Neural progenitor cell (in vitro differentiated cells): ENCODE measurements at regions not wholly inside any gene's neighbourhood (a gene's known extent, or its start where the extent isn't known, plus 50 kb on each side); places are given as distances from the start of the nearest gene placed in this dataset.

ENCODE experiments used
- CTCF ChIP-seq: fragments of 200-600 bp; sonication (generic); IDR thresholded peaks from 2 replicates; pipeline ENCODE4 v1.5.1; 2017; ENCODE audit warnings: antibody characterized with exemption, mild to moderate bottlenecking
- EZH2 ChIP-seq: fragments of 200-600 bp; sonication (generic); IDR thresholded peaks from 2 replicates; pipeline ENCODE4 v1.6.1; 2017; ENCODE audit warnings: antibody characterized with exemption, mild to moderate bottlenecking, moderate library complexity

GRCh38 chr6:19752746-19753145 is 84.4 kb upstream of the ID4 start:
- no peak for TF ChIP-seq CTCF
- TF ChIP-seq EZH2, result no peak
